Forelimb muscle (tissue), 1 donor: ENCODE measurements at regions not wholly inside any gene's neighbourhood (a gene's known extent, or its start where the extent isn't known, plus 50 kb on each side); places are given as distances from the start of the nearest gene placed in this dataset.
A peak's percentile ranks its signal among the peaks of the same experiment; 100 is the strongest.

Source experiments
- DNase-seq: peaks from one replicate; pipeline ENCODE4 v3.0.0-alpha.2; 2013; ENCODE audit warnings: low read depth

DNA sequence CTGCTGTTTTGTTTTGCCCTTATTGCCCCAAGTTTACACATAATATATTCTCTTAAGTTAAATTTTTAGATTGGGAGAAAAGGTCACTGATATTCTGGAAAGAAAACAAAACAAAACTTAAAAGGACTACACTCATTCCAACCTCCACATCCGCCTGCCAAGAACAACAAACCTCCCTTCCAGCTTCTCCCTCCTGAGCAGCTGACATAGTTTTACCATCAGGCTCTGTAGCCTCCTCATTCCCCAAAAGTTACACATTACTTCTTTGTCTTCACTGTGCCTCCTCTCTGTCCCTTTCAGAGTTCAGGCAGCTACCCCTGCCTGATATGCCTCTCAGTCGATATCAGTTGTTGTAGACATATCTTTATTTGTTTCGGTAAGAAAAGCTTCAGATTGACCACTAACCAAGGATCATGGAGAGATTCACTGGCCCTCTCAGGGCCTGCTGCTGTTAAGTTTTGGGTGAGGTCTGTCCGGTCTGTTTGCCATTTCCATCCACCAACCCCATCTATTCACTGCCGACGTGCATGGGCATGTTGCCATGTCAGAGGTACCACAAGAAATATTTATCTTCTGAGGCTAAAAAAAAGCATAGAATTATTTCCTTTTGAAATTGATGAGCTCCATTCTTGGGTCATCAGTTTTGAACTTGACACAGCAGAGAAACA, 164.1 kb downstream of the GASK1B start:
- no peak for DNase-seq

DNA sequence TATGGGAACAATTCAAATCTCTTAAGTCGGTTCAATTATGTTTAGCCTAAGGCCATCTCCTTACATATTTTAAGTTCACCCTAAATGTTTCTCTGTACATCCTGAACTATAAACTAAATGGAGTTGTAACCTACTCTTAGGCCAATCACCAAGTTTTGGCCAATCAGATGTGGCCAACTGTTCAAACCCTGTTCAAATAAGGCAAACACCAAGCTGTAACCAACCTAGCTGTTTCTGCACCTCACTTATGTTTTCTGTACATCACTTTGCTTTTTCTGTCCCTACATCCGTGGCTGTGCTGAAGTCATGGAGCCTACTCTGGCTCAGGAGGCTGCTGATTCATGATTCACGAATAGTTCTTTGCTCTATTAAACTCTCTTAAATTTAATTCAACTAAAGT, 165.3 kb downstream of the GASK1B start:
- DNase-seq: no peak

DNA sequence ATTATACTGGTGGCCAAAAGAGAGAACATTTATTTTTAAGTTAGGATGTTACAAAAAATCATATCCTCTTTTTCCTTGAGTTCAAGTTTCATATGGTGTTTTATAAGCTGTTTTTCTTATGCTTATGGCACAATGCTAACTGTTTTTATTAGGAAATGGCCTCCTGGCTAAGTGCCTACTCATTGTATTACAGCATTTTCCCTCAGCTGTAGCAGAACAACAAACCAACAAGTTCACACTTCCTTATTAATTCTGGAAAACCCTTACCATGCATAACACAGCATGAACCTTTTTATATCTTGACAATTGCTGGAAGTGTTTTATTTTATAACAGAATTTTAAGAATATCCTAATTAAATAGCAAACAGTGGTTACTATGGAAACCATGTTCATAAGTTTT, 165.8 kb downstream of the GASK1B start:
- peak; percentile 63 for DNase-seq

GRCh38 chr4:158005021-158005420, 167.8 kb downstream of the GASK1B start:
- no peak for DNase-seq

GRCh38 chr4:158004101-158004500, 168.7 kb downstream of the GASK1B start:
- DNase-seq: no peak

DNA sequence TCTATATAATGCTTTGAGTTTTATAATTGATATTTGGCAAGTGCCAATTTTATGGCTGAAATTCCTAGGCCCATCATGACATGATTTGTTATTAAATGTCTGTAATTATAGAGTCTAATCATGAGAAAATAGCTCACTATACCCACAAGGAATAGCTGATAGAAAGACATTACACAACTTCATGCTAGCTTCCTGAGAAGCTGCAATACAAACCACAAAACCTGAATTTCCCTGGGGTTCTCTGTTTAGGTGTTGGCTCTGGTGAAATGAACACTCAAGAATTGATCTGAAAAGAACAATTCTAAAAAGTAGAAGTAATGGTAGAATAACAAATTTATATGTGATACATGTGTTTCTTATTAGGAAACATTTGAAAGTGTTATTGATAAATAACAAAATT, 169.6 kb downstream of the GASK1B start:
- no peak for DNase-seq

- no peak for DNase-seq
Measured at GRCh38 chr4:158002173-158002572, 170.7 kb downstream of the GASK1B start.

DNA sequence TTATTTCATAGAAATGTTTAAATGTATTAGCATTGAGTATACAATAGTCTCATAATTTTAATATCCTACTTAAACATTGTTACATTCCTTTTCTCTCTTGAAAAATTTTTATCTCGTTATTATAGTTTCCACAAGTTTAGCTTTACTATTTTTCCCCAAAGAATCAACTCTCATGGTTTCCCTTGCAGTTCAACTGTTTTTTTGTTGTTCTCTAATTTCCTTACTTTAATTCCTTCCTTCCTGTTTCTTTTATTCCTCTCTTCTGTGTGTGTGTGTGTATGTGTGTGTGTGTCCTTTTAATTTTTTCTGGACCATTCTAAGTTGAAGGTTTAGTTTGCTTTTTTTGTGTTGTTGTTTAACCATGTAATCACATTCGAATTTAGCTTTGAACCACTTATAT, 171.1 kb downstream of the GASK1B start:
- no peak for DNase-seq

DNA sequence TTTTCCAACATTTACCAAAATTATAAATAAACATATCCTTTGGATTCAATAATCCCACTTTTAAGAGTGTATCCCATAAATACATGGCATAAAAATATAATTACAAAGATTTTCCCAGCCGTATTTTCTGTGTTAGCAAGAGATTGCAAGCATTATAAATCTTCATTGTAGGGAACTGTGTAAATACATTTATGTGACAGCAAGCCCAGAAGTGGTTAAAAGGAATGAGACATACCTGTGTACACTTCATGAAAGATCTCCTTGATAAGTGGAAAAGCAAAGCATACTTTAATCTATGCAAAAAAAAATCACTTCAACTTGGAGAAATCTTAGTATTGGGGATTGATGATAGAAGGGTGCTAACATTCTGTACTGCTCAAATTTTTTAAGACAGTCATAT, 173.1 kb downstream of the GASK1B start:
- no peak for DNase-seq

- no peak for DNase-seq
Measured at GRCh38 chr4:157997296-157997695, 175.5 kb downstream of the GASK1B start.

DNA sequence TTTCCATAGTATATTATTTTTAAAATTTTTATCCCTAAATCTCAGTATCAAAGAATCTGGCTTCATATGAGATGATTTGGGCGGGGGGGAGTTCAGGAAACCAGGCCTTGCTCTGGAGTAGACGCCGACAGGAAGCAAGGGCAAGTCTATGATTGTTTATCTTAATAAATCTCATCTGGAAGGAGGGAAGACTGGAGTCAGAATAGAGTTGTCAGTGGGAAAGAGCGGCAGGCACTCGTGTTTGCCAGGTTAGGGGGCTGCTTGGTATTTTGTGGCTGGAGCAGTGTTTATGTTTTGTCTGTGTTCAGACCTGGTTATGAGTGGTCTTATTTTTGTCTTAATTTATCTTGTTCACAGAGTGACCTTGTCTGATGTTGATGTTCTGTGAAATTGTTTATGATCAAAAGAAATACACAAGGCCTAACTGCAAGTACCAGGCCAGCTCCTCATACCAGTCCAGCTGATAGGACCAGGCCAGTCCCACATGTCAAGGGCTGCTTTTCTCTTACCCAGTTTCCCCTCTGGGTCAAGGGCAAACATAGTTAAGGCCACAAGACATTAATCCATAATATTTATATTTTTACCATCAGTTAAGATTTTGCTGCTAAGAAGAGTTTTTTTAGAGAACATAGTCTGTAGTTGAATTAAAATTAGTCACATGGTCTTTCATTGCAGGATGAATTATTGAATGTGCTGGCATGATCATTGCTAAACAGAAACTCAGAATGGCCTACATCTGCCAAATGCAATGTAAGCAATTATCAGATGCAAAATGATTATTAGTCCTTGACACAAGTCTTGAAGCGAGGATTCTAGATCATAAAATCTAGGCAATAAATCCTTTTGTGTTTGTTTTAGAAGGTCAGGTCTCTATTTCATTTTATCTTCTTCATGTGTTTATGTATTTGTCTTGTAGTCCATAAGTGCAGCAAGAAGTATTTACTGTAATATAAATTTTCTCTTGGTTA, 176.5 kb downstream of the GASK1B start:
- no peak for DNase-seq

DNA sequence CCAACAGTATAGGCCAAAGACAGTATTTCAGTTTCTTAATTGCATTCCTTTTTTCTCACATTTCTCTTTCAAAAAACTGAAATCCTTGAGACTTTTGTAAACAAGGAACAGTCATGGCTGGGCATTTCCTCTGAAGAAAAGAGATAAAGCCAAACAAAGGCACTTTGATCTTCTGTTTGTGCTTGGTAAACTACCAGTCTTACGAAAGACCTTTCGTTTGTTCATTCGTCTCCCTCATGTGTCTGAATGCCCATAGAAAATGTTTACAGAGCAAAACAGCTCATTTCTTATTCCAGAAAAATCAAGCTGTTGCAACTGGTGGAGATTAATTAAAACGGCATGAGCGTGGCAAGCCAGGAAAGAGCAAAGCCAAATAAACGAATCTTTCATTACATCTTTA, 178.0 kb downstream of the GASK1B start:
- no peak for DNase-seq

DNA sequence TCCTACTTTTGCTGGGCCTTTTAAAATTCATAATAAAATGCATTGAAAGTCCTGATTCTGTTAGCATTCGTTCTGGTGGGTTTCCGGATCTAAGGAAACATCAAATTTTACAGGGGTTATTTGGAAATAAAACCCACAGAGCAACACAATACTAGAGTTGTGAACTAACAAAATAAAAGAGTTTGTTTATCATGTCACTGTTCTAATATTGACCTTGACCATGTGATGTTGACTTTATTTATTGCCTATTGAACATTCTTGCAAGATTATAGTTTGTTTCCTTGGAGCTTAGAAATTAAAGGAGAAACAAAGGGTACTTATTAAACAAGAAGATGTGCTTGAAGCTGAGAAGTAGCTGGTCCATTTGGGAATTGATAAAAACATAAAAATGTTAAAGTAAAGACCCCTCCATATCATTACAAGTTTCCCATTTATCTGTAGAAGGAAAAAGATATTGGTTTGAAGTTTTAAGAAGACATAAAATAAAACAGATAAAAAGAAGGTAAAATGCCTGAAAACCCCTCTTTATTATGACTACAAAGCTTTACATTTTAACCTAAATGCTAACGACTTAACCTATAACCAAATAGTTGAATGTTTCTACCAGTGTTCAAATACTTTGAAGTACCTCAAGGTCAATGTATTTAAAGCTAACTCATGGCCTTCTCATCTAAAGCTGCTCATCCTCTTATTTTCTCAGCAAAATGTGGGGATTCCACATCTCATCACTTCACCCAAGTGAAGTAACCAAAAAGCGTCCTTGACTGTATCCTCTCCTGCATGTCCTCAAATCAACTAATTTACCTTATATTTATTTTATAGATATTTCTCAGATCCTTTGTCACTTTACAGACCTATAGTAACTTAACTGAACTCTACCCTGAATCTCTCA, 179.6 kb downstream of the GASK1B start:
- no peak for DNase-seq

GRCh38 chr4:157992038-157992705, 180.7 kb downstream of the GASK1B start:
- DNase-seq: peak; percentile 76

GRCh38 chr4:157988641-157989040, 184.2 kb downstream of the GASK1B start:
- DNase-seq: no peak

DNA sequence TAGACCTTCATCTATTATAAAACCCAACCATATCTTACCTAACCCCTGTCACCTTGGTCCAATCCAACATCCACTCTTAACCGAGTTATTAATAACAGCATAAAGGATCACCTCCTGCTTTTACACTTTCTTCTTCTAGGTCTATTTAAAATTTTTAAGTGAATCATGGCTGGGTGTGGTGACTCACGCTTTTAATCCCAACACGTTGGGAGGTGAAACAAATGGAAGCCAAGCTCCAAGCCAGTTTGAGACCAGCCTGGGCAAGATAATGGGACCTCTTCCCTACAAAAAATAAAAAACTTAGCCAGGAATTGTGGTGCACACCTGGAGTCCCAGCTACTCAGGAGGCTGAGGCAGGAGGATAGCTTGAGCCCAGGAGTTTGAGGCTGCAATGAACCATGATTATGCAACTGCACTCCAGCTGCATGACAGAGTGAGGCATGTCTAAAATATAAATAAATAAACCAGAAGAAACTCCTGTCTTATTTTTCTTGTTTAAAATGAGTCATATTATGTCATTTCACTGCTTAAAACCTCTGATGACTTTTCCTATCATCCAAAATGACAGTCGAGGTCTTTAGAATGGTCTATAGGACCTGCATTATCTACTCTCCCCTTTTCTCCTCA, 188.4 kb downstream of the GASK1B start:
- DNase-seq: no peak

DNA sequence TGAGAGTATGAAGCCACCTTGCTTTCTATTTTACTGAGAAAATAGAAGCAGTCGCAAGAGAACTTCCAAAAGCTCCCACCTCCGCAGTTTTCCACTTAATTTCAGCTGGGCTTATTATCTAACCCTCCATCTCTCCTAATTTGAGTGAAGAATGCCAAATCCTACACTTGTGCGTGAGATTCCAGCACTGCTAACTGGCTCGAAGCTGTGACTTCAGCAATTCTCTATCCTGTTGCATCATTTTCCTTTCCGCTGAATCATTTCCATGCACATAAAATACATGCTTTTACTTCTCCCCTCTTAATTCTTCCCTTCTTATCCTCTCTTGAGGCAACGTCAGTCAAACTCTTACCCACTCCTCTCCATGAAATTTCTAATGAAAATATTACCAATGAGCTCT, 189.5 kb downstream of the GASK1B start:
- no peak for DNase-seq

- DNase-seq: no peak
Measured at GRCh38 chr4:157980158-157980557, 192.7 kb downstream of the GASK1B start.

GRCh38 chr4:157978680-157979361, 194.0 kb downstream of the GASK1B start:
- DNase-seq: peak; percentile 28

- no peak for DNase-seq
Measured at GRCh38 chr4:157977086-157977485, 195.7 kb downstream of the GASK1B start.
